ENCODE measurements at regions not wholly inside any gene's neighbourhood (a gene's known extent, or its start where the extent isn't known, plus 50 kb on each side); places are given as distances from the start of the nearest gene placed in this dataset.

DNA sequence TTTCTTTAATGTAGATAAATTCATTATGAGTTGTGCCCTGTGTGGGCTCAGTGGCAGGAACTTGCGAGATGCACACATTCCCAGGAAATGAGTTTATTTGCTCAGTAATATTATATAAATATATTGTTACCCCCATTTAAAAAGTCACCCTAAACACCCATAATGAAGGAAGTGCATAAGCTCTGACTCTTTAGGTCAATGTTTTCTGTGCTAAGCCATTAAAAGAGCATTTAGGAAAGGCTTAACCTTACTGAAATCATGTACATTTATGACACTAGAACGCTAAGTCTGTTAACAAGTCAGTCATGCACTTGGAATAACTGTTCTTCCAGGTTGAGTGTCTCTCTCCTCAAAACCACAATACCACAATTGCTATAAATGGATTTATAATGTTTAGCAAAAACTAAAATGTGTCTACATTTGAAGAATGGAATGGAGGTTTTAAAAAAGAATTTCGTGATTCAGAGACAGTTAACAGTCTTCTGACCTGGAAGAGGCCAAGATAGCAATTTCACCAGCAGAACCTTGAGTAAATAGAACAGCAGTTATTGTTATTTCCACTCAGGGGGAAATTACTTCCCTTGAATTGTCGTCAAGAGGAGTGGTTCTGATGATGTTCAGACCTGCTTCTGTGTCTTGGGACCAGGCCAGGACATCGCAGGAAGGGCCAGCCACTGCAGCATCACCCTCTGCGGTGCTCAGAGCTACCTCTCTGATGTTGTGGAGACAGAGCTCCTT is 91.1 kb upstream of the VEGFC start:
- Mint-ChIP-seq H3K27me3 (ENCODE audit: unreplicated experiment) (peaks cover 2% of the 10 kb centered on the region), H3K9me3 (ENCODE audit: unreplicated experiment) (no peaks in the 10 kb centered on the region), H3K27ac (ENCODE audit: unreplicated experiment) (no peak overlapping the region), H3K4me1 (ENCODE audit: low read depth, unreplicated experiment) (no peaks in the 10 kb centered on the region), H3K4me3 (ENCODE audit: unreplicated experiment) (no peak overlapping the region), H3K36me3 (ENCODE audit: unreplicated experiment) (no peaks in the 10 kb centered on the region)
- TF ChIP-seq, protein P1, sequence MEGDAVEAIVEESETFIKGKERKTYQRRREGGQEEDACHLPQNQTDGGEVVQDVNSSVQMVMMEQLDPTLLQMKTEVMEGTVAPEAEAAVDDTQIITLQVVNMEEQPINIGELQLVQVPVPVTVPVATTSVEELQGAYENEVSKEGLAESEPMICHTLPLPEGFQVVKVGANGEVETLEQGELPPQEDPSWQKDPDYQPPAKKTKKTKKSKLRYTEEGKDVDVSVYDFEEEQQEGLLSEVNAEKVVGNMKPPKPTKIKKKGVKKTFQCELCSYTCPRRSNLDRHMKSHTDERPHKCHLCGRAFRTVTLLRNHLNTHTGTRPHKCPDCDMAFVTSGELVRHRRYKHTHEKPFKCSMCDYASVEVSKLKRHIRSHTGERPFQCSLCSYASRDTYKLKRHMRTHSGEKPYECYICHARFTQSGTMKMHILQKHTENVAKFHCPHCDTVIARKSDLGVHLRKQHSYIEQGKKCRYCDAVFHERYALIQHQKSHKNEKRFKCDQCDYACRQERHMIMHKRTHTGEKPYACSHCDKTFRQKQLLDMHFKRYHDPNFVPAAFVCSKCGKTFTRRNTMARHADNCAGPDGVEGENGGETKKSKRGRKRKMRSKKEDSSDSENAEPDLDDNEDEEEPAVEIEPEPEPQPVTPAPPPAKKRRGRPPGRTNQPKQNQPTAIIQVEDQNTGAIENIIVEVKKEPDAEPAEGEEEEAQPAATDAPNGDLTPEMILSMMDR (IDR thresholded peaks at IDR 0.05; ENCODE audit: partially characterized antibody, unreplicated experiment) = no peak
- DNase-seq = no peak

- H3K4me3 Mint-ChIP-seq (ENCODE audit: unreplicated experiment) = no peak overlapping the region
- H3K27ac Mint-ChIP-seq (ENCODE audit: unreplicated experiment) = no peak overlapping the region
- peaks cover 2% of the 10 kb centered on the region for H3K27me3 Mint-ChIP-seq (ENCODE audit: unreplicated experiment)
- no peaks in the 10 kb centered on the region for H3K4me1 Mint-ChIP-seq (ENCODE audit: low read depth, unreplicated experiment)
- no peak for DNase-seq
- no peaks in the 10 kb centered on the region for H3K36me3 Mint-ChIP-seq (ENCODE audit: unreplicated experiment)
- H3K9me3 Mint-ChIP-seq (ENCODE audit: unreplicated experiment) = no peaks in the 10 kb centered on the region
- TF ChIP-seq, protein P1 (IDR thresholded peaks at IDR 0.05; ENCODE audit: partially characterized antibody, unreplicated experiment) = no peak
These were observed 92.5 kb upstream of the VEGFC start for GRCh38 chr4:176885224-176885623.

DNA sequence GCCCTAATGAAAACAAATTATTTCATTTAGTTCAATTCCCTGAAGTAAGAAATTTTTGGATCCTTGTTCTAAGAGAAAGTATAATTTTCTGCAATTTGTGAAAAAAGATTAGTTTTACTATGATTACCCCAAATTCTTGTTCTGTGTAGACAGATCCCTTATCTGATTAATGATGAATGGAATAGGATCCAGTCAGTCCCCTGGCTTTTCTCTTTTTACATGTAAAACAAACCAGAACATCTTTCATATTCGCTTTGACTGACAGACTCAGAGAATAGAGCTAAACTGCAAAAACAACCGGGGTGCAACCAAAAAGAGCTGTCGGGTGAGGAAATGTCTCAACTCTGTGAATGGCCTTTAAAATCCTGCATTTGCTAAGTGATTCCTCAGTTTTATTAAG is 93.4 kb upstream of the VEGFC start:
- Mint-ChIP-seq H3K9me3 (ENCODE audit: unreplicated experiment) (no peaks in the 10 kb centered on the region), H3K4me1 (ENCODE audit: low read depth, unreplicated experiment) (no peaks in the 10 kb centered on the region), H3K27me3 (ENCODE audit: unreplicated experiment) (peaks cover 2% of the 10 kb centered on the region), H3K4me3 (ENCODE audit: unreplicated experiment) (no peak overlapping the region), H3K27ac (ENCODE audit: unreplicated experiment) (no peak overlapping the region), H3K36me3 (ENCODE audit: unreplicated experiment) (no peaks in the 10 kb centered on the region)
- no peak for DNase-seq
- TF ChIP-seq, protein P1 (IDR thresholded peaks at IDR 0.05; ENCODE audit: partially characterized antibody, unreplicated experiment) = no peak

- TF ChIP-seq, protein P1 (IDR thresholded peaks at IDR 0.05; ENCODE audit: partially characterized antibody, unreplicated experiment) = no peak
- no peaks in the 10 kb centered on the region for H3K4me1 Mint-ChIP-seq (ENCODE audit: low read depth, unreplicated experiment)
- no peak for DNase-seq
- H3K27ac Mint-ChIP-seq (ENCODE audit: unreplicated experiment) = no peak overlapping the region
- H3K36me3 Mint-ChIP-seq (ENCODE audit: unreplicated experiment) = no peaks in the 10 kb centered on the region
- H3K9me3 Mint-ChIP-seq (ENCODE audit: unreplicated experiment) = no peaks in the 10 kb centered on the region
- H3K27me3 Mint-ChIP-seq (ENCODE audit: unreplicated experiment) = peaks cover 2% of the 10 kb centered on the region
- no peak overlapping the region for H3K4me3 Mint-ChIP-seq (ENCODE audit: unreplicated experiment)
These were observed 97.1 kb upstream of the VEGFC start for GRCh38 chr4:176889776-176890175.

DNA sequence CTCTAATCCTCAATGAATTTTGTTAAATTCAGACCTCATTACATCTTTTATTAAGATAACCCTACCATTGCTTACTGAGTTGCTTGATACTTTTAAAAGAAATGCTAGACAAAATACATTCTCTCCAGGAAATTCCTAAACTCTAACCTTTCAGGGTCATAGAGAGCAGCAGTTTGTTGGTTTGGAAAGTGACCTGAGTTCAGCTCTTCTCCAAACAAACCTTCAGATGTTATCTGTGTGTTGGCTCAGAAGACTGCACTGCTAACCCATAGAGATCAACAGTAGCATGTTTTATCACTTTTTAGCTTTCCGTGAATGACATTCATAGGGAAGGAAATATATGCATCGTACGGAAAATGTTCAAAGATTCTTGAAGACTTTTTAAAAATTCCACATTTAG is 101.8 kb upstream of the VEGFC start:
- no peaks in the 10 kb centered on the region for H3K27me3 Mint-ChIP-seq (ENCODE audit: unreplicated experiment)
- TF ChIP-seq, protein P1 (IDR thresholded peaks at IDR 0.05; ENCODE audit: partially characterized antibody, unreplicated experiment) = no peak
- no peak overlapping the region for H3K4me3 Mint-ChIP-seq (ENCODE audit: unreplicated experiment)
- H3K27ac Mint-ChIP-seq (ENCODE audit: unreplicated experiment) = no peak overlapping the region
- H3K4me1 Mint-ChIP-seq (ENCODE audit: low read depth, unreplicated experiment) = no peaks in the 10 kb centered on the region
- no peaks in the 10 kb centered on the region for H3K9me3 Mint-ChIP-seq (ENCODE audit: unreplicated experiment)
- no peaks in the 10 kb centered on the region for H3K36me3 Mint-ChIP-seq (ENCODE audit: unreplicated experiment)
- DNase-seq = no peak
